H1 (cell line): ENCODE measurements at regions not wholly inside any gene's neighbourhood (a gene's known extent, or its start where the extent isn't known, plus 50 kb on each side); places are given as distances from the start of the nearest gene placed in this dataset.

Experiments
- CTCF ChIA-PET: fragments of 300-600 bp; sonication (Branson Sonifier 250); formaldehyde crosslinking; loops from one replicate; lab custom pipeline; 2021; ENCODE audit not compliant: partially characterized antibody; lab: Charles Lee
- POLR2A ChIA-PET: fragments of 300-600 bp; sonication (Branson Sonifier 250); formaldehyde crosslinking; loops from one replicate; lab custom pipeline; 2021; ENCODE audit warnings: inconsistent platforms; ENCODE audit not compliant: partially characterized antibody; lab: Charles Lee
- DNase-seq, 2 experiments: peaks; one replicate each; pipeline versions ENCODE4 v3.0.0 to v3.0.0-alpha.2; 2010 to 2022; ENCODE audit warnings: low spot score in 2 of 2, low read depth in 1 of 2, mixed read lengths in 1 of 2
- FAIRE-seq: peaks from 2 replicates; lab custom pipeline; 2011; peaks lifted over from hg19 to GRCh38; lab: Jason Lieb, UNC
- H2AFZ ChIP-seq: 2 replicates; pipeline ENCODE4 v1.8.1; 2012; ENCODE audit warnings: low read length, inconsistent platforms
- H2AK5ac ChIP-seq: 2 replicates; pipeline ENCODE4 v1.6.1; 2013; ENCODE audit warnings: low read depth, low read length
- H2BK120ac ChIP-seq: replicated peaks from 2 replicates; pipeline ENCODE3; 2013; ENCODE audit warnings: low read depth, low read length, inconsistent platforms
- H2BK12ac ChIP-seq: 2 replicates; pipeline ENCODE4 v1.6.1; 2013; ENCODE audit warnings: low read depth, low read length
- H2BK15ac ChIP-seq: 2 replicates; pipeline ENCODE4 v1.6.1; 2013; ENCODE audit warnings: low read length
- H2BK20ac ChIP-seq: 2 replicates; pipeline ENCODE4 v1.6.1; 2013; ENCODE audit warnings: low read length
- H2BK5ac ChIP-seq: 2 replicates; pipeline ENCODE4 v1.6.1; 2013; ENCODE audit warnings: low read depth, low read length
- H3K14ac ChIP-seq: 2 replicates; pipeline ENCODE4 v1.6.1; 2013; ENCODE audit warnings: inconsistent platforms; ENCODE audit not compliant: insufficient read length
- H3K18ac ChIP-seq: 2 replicates; pipeline ENCODE4 v1.6.1; 2013; ENCODE audit warnings: low read length; ENCODE audit errors: extremely low read depth
- H3K23ac ChIP-seq: 2 replicates; pipeline ENCODE4 v1.6.1; 2013; ENCODE audit warnings: inconsistent platforms; ENCODE audit not compliant: insufficient read length
- H3K23me2 ChIP-seq: 2 replicates; pipeline ENCODE4 v1.6.1; 2013; ENCODE audit warnings: low read depth, low read length
- H3K27ac ChIP-seq: 2 replicates; pipeline ENCODE4 v1.6.1; 2011; ENCODE audit warnings: low read depth, low read length, inconsistent platforms
- H3K27me3 ChIP-seq, 4 experiments: replicated peaks in 1 of 4; 1 replicate in 1 of 4; 2 replicates in 3 of 4; pipeline versions ENCODE4 v1.6.1 to v1.8.1; 2011 to 2013; ENCODE audit warnings: low read length in 3 of 4, mild to moderate bottlenecking in 3 of 4, inconsistent platforms in 2 of 4, mixed read lengths in 2 of 4, moderate library complexity in 1 of 4; ENCODE audit not compliant: control insufficient read depth in 3 of 4, insufficient read depth in 3 of 4; ENCODE audit errors: extremely low read depth in 1 of 4
- H3K36me3 ChIP-seq, 4 experiments: 2 replicates each; pipeline versions ENCODE4 v1.6.1 to v1.8.1; 2011 to 2013; ENCODE audit warnings: mild to moderate bottlenecking in 4 of 4, low read length in 3 of 4, moderate library complexity in 2 of 4, control low read depth in 1 of 4, inconsistent platforms in 1 of 4; ENCODE audit not compliant: insufficient read depth in 4 of 4, control insufficient read depth in 2 of 4
- H3K4ac ChIP-seq: replicated peaks from 2 replicates; pipeline ENCODE3; 2013; ENCODE audit warnings: low read length, low read depth, mixed read lengths, inconsistent platforms; ENCODE audit not compliant: insufficient read length
- H3K4me1 ChIP-seq, 4 experiments: replicated peaks in 1 of 4; 1 replicate in 1 of 4; 2 replicates in 3 of 4; pipeline versions ENCODE4 v1.6.1 to v1.8.1; 2011 to 2013; ENCODE audit warnings: low read length in 3 of 4, inconsistent platforms in 2 of 4, mixed read lengths in 1 of 4; ENCODE audit not compliant: insufficient read depth in 4 of 4, control insufficient read depth in 3 of 4
- H3K4me2 ChIP-seq, 2 experiments: 2 replicates each; pipeline versions ENCODE4 v1.6.1 to v1.8.1; 2011 to 2013; ENCODE audit warnings: low read depth in 2 of 2, low read length in 2 of 2, control low read depth in 1 of 2, inconsistent platforms in 1 of 2, mild to moderate bottlenecking in 1 of 2; ENCODE audit not compliant: insufficient read depth in 1 of 2
- H3K4me3 ChIP-seq, 4 experiments: fragments of 200-600, 300-600 bp in 1 of 4; sonication (generic), shearing (Covaris generic), sonication (Bioruptor Twin) in 1 of 4; 2 replicates each; pipeline versions ENCODE4 v1.5.1 to v1.8.1; 2011 to 2016; ENCODE audit warnings: low read length in 4 of 4, low read depth in 3 of 4, control low read depth in 2 of 4, inconsistent platforms in 2 of 4, mild to moderate bottlenecking in 2 of 4, mixed read lengths in 1 of 4, moderate library complexity in 1 of 4; ENCODE audit not compliant: insufficient read depth in 2 of 4; ENCODE audit errors: extremely low read depth in 1 of 4
- H3K56ac ChIP-seq: replicated peaks from 2 replicates; pipeline ENCODE3; 2013; ENCODE audit warnings: low read depth, mild to moderate bottlenecking, mixed read lengths, low read length, inconsistent platforms; ENCODE audit not compliant: insufficient read length
- H3K79me1 ChIP-seq: 2 replicates; pipeline ENCODE4 v1.6.1; 2013; ENCODE audit warnings: low read depth, low read length, control low read depth
- H3K79me2 ChIP-seq, 2 experiments: 2 replicates each; pipeline versions ENCODE4 v1.6.1 to v1.8.1; 2012 to 2013; ENCODE audit warnings: low read length in 2 of 2, mild to moderate bottlenecking in 2 of 2, inconsistent platforms in 1 of 2; ENCODE audit not compliant: insufficient read depth in 2 of 2, control insufficient read depth in 1 of 2
- H3K9ac ChIP-seq, 4 experiments: replicated peaks in 1 of 4; 1 replicate in 1 of 4; 2 replicates in 3 of 4; pipeline versions ENCODE4 v1.6.1 to v1.8.1; 2011 to 2013; ENCODE audit warnings: low read depth in 3 of 4, low read length in 3 of 4, control low read depth in 2 of 4, mild to moderate bottlenecking in 2 of 4, moderate library complexity in 2 of 4, inconsistent platforms in 1 of 4; ENCODE audit errors: extremely low read depth in 1 of 4
- H3K9me3 ChIP-seq, 2 experiments: 2 replicates each; pipeline versions ENCODE4 v1.6.1 to v1.8.1; 2012 to 2013; ENCODE audit warnings: mild to moderate bottlenecking in 2 of 2, moderate library complexity in 2 of 2, control low read depth in 1 of 2, inconsistent platforms in 1 of 2, low read depth in 1 of 2, low read length in 1 of 2, mixed read lengths in 1 of 2; ENCODE audit not compliant: insufficient read depth in 2 of 2
- H4K20me1 ChIP-seq, 2 experiments: replicated peaks in 1 of 2; 2 replicates each; pipeline versions ENCODE3 to v1.8.1; 2011 to 2013; ENCODE audit warnings: inconsistent platforms in 2 of 2, low read length in 2 of 2, mild to moderate bottlenecking in 1 of 2; ENCODE audit not compliant: insufficient read depth in 2 of 2, control insufficient read depth in 1 of 2
- H4K5ac ChIP-seq: 2 replicates; pipeline ENCODE4 v1.6.1; 2013; ENCODE audit warnings: low read length, low read depth, mixed read lengths, inconsistent platforms; ENCODE audit not compliant: insufficient read length
- H4K8ac ChIP-seq: 2 replicates; pipeline ENCODE4 v1.8.0; 2013; ENCODE audit warnings: mild to moderate bottlenecking, moderate library complexity, low read length, inconsistent platforms; ENCODE audit not compliant: insufficient read depth; ENCODE audit errors: extremely low read depth
- H4K91ac ChIP-seq: replicated peaks from 2 replicates; pipeline ENCODE3; 2013; ENCODE audit warnings: low read length, mixed read lengths, inconsistent platforms; ENCODE audit not compliant: insufficient read length
- CHD2 ChIP-seq: IDR thresholded peaks from 2 replicates; pipeline ENCODE4 v1.6.1; 2012; ENCODE audit warnings: low read length, improper control_type of control experiment
- CTBP2 ChIP-seq: IDR thresholded peaks from 2 replicates; pipeline ENCODE4 v1.7.0; 2011; ENCODE audit warnings: borderline replicate concordance, mild to moderate bottlenecking, moderate library complexity, mixed read lengths, low read length; ENCODE audit not compliant: insufficient read depth, insufficient read length
- POLR2AphosphoS5 ChIP-seq: IDR thresholded peaks from 2 replicates; pipeline ENCODE4 v1.6.1; 2011; ENCODE audit warnings: low read depth, low read length
- RNF2 ChIP-seq: fragments of 200-900, 300-1000 bp; sonication (generic); IDR thresholded peaks from 2 replicates; pipeline ENCODE4 v1.7.1; 2016; ENCODE audit warnings: borderline replicate concordance, low read depth, mild to moderate bottlenecking, antibody characterized with exemption, low read length; ENCODE audit not compliant: poor library complexity, severe bottlenecking; ENCODE audit errors: missing control alignments
- TEAD4 ChIP-seq: IDR thresholded peaks from 2 replicates; pipeline ENCODE4 v1.6.1; 2012; ENCODE audit warnings: low read depth, low read length, inconsistent platforms, mixed read lengths
- WGBS, 2 experiments: shearing (Covaris generic) in 1 of 2; methylation state at CpG; one replicate each; pipeline versions ENCODE4 v1.1.6 to v1.1.7; 2013 to 2015; ENCODE audit warnings: low lambda C conversion rate in 2 of 2, mixed read lengths in 2 of 2, inconsistent platforms in 1 of 2, low coverage in 1 of 2, missing lambda C conversion rate in 1 of 2; ENCODE audit not compliant: insufficient replicate concordance in 2 of 2, insufficient coverage in 1 of 2, insufficient read length in 1 of 2; ENCODE audit errors: extremely low coverage in 1 of 2, missing lambda C conversion rate in 1 of 2; 5-methylcytosine and 5-hydroxymethylcytosine counted together

DNA sequence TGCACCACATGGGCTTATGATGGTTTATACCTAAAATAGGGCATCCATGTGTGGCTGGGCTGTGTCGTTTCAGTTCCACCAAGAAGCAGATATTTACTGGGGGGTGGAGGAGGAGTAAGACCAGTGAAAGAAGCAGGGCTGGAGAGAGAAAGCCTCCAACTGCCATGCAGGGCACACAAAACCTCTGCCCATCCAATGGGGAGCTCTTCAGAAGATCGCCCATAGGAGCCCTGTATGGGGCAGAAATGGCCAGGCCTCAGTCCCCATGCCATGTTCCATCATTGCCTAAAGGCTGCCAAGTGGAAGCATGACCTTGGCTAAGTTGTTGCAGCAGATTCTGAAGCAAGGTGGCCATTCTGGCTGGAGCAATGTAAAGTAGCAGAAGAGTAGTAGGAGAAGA lies 277.0 kb downstream of the MEX3B start:
- Histone ChIP-seq H3K27me3 (no peaks in the 10 kb centered on the region), H4K8ac (no peak overlapping the region), H4K20me1 (no peaks in the 10 kb centered on the region), H2BK15ac (no peak overlapping the region), H4K91ac (no peak overlapping the region), H3K9ac (no peak overlapping the region), H3K18ac (no peak overlapping the region), H3K9me3 (no peaks in the 10 kb centered on the region), H2BK5ac (no peak overlapping the region), H3K23ac (no peak overlapping the region), H2BK12ac (no peak overlapping the region), H2BK20ac (no peak overlapping the region), H3K4me1 (no peaks in the 10 kb centered on the region), H3K4me3 (no peak overlapping the region), H3K27ac (no peak overlapping the region), H4K5ac (no peak overlapping the region), H3K14ac (no peak overlapping the region), H3K23me2 (no peaks in the 10 kb centered on the region), H3K56ac (no peak overlapping the region), H3K4me2 (no peak overlapping the region), H3K4ac (no peak overlapping the region), H3K79me2 (no peaks in the 10 kb centered on the region), H3K36me3 (no peaks in the 10 kb centered on the region), H2AK5ac (no peak overlapping the region), H2BK120ac (no peak overlapping the region), H3K79me1 (no peaks in the 10 kb centered on the region), H2AFZ (no peak overlapping the region)
- TF ChIP-seq RNF2 (no peak), CTBP2 (no peak), TEAD4 (no peak), POLR2AphosphoS5 (no peak), CHD2 (no peak)
- POLR2A ChIA-PET, result no interaction called here
- DNase-seq (no peak), FAIRE-seq (no peak)
- CTCF ChIA-PET, result interaction anchor here (0.7 kb wide), 1 partner anchor 21 kb away, joined by 3 read pairs; no protein-coding TSS in a partner anchor
- WGBS, 2 experiments, result 100% methylated on average over 2 of the region's 2 CpGs; no CpG with 5 or more reads in 1 of the 2 experiments
